ENCODE measurements at regions not wholly inside any gene's neighbourhood (a gene's known extent, or its start where the extent isn't known, plus 50 kb on each side); places are given as distances from the start of the nearest gene placed in this dataset.
"Not testable (repeated sequence)": the region's sequence is repeated elsewhere in the genome, so short reads cannot be mapped to it uniquely, and the experiment has no call there.

DNA sequence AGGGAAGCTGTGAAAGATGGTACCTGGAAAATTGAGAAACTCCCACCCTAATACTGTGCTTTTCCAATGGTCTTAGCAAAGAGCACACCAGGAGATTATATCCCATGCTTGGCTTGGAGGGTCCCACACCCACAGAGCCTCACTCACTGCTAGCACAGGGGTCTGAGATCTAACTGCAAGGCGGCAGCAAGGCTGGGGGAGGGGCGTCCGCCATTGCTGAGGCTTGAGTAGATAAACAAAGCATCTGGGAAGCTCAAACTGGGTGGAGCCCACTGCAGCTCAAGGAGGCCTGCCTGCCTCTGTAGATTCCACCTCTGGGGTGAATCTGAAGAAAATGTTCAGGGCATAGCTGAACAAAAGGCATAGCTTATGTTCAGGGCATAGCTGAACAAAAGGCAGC, 510.6 kb upstream of the LMO3 start:
- TF ChIP-seq, protein P1, sequence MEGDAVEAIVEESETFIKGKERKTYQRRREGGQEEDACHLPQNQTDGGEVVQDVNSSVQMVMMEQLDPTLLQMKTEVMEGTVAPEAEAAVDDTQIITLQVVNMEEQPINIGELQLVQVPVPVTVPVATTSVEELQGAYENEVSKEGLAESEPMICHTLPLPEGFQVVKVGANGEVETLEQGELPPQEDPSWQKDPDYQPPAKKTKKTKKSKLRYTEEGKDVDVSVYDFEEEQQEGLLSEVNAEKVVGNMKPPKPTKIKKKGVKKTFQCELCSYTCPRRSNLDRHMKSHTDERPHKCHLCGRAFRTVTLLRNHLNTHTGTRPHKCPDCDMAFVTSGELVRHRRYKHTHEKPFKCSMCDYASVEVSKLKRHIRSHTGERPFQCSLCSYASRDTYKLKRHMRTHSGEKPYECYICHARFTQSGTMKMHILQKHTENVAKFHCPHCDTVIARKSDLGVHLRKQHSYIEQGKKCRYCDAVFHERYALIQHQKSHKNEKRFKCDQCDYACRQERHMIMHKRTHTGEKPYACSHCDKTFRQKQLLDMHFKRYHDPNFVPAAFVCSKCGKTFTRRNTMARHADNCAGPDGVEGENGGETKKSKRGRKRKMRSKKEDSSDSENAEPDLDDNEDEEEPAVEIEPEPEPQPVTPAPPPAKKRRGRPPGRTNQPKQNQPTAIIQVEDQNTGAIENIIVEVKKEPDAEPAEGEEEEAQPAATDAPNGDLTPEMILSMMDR (IDR thresholded peaks at IDR 0.05; ENCODE audit: low read depth, low read length), result not testable (repeated sequence)
- not testable (repeated sequence) for TF ChIP-seq POLR2A (IDR thresholded peaks at IDR 0.05; ENCODE audit: extremely low read depth, insufficient read length)

Data from NB4 (cell line).